OCI-LY7 (cell line): ENCODE measurements at regions not wholly inside any gene's neighbourhood (a gene's known extent, or its start where the extent isn't known, plus 50 kb on each side); places are given as distances from the start of the nearest gene placed in this dataset.

Experiments used
- EZH2phosphoT487 ChIP-seq: fragments of 200-600 bp; sonication (generic); IDR thresholded peaks from 2 replicates; pipeline ENCODE4 v1.6.1; 2018; ENCODE audit warnings: low read depth, borderline replicate concordance, mild to moderate bottlenecking, mixed run types, antibody characterized with exemption, low read length, moderate library complexity, mixed read lengths
- TF ChIP-seq, protein P1 (sequence below): fragments of 200-600 bp; sonication (generic); conservative IDR thresholded peaks from 2 replicates; pipeline ENCODE4 v1.5.1; 2014; ENCODE audit warnings: mild to moderate bottlenecking, antibody characterized with exemption, low read length, moderate library complexity, mixed read lengths

DNA sequence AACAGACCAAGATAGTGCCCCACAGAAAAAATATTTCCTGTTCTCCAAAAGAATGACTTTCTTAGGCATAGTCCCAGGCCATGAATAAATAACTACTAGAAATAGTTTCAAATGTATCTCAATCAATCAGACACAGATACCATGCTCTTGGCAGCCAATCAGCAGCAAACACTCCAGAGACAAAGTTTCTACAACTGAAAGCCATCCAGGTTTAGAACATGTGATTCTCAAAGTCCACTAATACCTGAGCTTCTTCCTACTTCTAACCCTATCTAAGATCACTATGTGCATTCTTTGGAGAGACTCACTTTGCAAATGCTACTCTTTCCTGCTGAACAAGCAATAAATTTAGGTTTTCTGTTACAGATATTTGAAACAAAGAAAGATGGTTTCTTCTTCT lies 425.8 kb upstream of the GRIN3A start:
- TF ChIP-seq, protein P1, sequence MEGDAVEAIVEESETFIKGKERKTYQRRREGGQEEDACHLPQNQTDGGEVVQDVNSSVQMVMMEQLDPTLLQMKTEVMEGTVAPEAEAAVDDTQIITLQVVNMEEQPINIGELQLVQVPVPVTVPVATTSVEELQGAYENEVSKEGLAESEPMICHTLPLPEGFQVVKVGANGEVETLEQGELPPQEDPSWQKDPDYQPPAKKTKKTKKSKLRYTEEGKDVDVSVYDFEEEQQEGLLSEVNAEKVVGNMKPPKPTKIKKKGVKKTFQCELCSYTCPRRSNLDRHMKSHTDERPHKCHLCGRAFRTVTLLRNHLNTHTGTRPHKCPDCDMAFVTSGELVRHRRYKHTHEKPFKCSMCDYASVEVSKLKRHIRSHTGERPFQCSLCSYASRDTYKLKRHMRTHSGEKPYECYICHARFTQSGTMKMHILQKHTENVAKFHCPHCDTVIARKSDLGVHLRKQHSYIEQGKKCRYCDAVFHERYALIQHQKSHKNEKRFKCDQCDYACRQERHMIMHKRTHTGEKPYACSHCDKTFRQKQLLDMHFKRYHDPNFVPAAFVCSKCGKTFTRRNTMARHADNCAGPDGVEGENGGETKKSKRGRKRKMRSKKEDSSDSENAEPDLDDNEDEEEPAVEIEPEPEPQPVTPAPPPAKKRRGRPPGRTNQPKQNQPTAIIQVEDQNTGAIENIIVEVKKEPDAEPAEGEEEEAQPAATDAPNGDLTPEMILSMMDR = no peak
- TF ChIP-seq EZH2phosphoT487 = no peak
